ENCODE measurements at regions not wholly inside any gene's neighbourhood (a gene's known extent, or its start where the extent isn't known, plus 50 kb on each side); places are given as distances from the start of the nearest gene placed in this dataset.

DNA sequence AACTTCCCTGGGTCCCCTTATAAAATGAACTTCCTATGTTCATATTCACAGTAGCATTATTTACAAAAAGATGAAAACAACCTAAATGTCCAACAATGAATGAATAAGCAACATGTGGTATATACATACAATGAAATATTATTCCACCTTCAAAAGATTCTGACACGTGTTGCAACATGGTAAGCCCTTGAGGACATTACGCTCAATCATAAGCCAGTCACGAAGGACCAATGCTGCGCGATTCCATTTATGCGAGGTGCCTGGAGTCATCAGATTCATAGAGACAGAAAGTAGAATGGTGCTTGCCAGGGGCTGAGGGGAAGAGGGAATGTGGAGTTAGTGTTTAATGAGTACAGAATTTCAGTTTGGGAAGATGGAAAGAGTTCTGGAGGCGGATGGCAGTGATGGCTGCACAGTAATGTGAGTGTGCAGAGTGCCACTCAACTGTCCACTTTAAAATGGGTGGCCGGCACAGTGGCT, 88.8 kb upstream of the ALDH1A3 start (continued):
- TF ChIP-seq, protein P1, sequence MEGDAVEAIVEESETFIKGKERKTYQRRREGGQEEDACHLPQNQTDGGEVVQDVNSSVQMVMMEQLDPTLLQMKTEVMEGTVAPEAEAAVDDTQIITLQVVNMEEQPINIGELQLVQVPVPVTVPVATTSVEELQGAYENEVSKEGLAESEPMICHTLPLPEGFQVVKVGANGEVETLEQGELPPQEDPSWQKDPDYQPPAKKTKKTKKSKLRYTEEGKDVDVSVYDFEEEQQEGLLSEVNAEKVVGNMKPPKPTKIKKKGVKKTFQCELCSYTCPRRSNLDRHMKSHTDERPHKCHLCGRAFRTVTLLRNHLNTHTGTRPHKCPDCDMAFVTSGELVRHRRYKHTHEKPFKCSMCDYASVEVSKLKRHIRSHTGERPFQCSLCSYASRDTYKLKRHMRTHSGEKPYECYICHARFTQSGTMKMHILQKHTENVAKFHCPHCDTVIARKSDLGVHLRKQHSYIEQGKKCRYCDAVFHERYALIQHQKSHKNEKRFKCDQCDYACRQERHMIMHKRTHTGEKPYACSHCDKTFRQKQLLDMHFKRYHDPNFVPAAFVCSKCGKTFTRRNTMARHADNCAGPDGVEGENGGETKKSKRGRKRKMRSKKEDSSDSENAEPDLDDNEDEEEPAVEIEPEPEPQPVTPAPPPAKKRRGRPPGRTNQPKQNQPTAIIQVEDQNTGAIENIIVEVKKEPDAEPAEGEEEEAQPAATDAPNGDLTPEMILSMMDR (IDR thresholded peaks at IDR 0.05; ENCODE audit: control extremely low read depth in 1 of 3, insufficient read depth in 1 of 3, low read depth in 1 of 3, low read length in 3 of 3), result no peak
- no peak for TF ChIP-seq PHF8 (conservative IDR thresholded peaks at IDR 0.05; ENCODE audit: low read depth, low read length)
- no peak for TF ChIP-seq RNF2 (IDR thresholded peaks at IDR 0.05; ENCODE audit: borderline replicate concordance, low read depth, low read length, missing control alignments, poor library complexity, severe bottlenecking)
- TF ChIP-seq, protein P2, sequence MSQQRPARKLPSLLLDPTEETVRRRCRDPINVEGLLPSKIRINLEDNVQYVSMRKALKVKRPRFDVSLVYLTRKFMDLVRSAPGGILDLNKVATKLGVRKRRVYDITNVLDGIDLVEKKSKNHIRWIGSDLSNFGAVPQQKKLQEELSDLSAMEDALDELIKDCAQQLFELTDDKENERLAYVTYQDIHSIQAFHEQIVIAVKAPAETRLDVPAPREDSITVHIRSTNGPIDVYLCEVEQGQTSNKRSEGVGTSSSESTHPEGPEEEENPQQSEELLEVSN (IDR thresholded peaks at IDR 0.05), result no peak

Data from H1 (cell line).